IPS-NIHi7 (cell line): ENCODE measurements at regions not wholly inside any gene's neighbourhood (a gene's known extent, or its start where the extent isn't known, plus 50 kb on each side); places are given as distances from the start of the nearest gene placed in this dataset.

Experiments used
- DNase-seq: peaks from one replicate; pipeline ENCODE4 v3.0.0; 2012; ENCODE audit warnings: mixed read lengths; ENCODE audit errors: extremely low spot score

DNA sequence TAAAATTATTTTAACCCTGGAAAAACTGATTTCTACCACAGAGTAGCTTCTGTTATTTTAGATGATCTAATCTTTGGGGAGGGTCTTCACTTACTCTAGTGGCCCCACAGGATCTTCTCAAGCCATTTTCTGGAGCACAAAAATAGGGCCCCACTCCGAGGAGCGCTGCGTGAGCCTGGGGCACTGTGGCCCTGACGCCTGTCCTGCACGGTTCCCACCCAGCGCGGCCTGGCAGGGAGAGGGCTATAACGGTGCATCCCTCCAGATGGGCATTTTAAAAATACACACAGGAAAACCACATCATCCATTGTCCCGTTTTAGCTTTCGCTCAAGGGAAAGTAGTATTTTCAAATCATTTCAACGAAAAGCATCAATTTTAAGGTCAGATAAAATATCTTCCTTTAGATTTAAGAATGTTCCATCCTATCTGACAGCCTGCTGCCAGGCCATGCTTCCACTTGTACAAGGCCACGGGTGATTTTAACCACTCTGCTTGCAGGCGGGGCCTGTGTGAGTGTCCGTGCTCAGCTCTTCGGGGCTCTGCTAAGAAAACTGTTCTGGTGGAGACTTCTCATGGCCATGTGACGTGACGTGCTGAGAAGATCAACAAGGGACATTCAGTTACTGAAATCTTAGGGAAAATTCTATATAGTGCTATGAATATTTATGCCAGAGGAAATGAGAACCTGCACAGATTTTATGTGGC is 683.8 kb upstream of the SGCG start:
- no peak for DNase-seq

DNA sequence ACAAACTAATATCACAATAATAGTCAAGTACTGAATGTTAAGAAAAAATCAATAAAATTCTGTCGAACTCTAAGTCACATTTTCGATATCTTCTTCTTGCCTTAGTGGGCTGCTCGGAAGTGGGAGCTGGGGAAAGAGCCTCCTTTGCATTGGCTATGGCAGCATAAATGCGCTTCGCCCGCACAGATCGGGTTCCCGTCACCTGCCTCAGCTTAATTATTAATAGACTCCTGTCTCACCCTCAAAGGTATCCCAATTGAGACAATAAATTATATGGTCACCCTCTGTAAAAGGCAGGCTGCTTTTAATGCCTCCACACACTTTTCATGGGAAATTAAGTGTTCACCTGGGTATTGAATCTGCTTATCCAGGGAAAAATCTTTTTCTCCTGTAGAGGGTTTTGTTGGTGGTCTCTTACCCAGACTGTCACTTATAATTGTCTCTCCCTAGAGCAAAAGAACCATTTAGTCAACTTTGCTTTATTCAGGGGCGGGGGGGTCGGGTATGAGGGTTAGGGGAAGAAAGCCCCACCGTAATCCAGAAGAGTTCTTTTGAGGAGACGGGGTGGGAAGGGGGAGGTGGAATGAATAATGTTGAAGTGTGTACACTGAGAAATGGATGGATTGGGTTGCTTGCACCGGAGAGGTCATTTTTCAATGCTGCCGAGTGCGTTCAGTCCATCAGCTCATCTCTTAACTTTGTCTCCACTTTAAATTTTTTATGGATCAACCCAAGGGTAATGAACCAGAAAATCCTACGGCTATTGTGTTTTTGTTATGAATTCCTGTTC is 682.6 kb upstream of the SGCG start:
- no peak for DNase-seq

DNA sequence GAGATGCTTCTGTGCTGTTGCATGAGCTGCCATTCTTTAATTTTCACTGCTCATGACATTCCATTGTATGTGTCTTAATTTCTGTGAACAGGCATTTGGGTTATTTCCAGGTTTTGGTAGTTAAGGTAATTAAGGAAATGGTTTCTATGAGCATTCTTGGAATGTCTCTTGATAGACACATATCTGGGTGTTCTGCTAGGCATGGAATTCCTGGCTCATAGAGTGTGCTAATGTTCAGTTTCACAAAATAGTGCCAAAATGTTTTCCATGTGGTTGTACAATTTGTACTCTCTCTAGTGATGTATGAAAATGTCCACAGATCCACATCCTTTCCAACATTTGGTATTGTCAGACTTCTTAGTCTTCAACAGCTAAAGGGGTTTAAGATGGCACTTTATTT is 680.9 kb upstream of the SGCG start:
- no peak for DNase-seq

DNA sequence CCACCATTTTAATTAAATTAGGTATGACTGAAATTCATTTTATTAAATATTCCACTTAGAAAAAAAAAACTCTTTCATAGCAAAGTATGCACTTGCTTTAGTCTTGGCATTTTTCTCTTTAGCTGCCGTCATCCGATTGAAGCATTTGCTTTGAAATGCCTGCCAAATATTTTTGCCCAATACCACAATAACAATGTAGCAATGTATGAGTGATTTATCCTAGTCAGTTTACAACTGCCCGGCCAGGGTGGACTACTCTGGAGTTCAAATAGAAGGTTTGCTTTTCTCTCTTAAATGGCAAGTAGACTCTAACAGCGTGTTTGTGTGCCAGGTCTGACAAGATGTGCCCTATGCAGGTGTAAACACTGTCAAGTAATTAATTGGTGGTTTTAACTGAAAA is 675.3 kb upstream of the SGCG start:
- DNase-seq: no peak

DNA sequence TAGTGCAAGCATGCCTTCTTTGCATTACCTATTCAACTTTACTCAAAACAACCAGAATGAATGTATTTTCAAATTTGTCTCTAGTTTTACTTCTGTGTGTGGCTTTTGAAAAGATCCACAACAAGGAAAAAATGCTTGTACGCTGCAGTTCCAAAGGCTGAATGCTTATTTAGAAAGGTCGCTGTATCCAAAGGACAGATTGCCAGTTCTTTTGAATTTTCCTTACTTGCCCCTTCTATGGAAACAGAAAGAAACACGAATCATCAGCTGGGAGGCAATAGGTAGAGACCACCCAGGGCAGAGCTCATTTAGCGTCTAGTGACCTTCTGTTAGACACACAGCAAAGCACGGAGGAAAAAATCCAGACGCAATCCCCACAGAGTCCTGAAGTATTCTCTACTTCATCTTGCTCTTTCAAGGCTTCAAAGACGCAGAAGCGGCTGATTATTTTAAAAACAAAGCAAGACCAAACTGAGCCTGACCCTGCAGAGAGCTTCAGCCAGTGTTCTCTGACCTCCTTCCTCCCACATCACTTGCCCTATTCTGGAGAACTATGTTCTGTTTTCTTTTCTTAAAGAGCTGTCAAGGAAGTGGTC is 674.6 kb upstream of the SGCG start:
- DNase-seq: no peak

DNA sequence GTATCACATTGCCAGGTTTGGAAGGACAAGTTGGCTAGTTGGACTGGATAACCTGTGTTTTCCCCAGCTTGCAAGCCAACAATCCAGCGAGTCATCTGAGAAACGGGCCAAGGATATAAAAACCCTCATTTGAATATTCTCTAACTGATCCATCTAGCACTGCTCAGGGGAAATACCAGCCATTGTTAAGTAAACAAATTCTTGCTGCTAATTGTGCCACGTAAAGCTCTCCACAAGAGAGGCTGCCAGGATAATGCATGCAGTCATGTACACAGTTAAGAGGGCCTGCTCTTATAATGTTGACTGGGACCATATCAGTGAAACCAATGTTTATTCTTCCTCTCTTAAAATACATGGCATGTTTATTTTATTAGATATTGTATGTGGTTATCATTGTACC is 663.2 kb upstream of the SGCG start:
- DNase-seq: no peak

DNA sequence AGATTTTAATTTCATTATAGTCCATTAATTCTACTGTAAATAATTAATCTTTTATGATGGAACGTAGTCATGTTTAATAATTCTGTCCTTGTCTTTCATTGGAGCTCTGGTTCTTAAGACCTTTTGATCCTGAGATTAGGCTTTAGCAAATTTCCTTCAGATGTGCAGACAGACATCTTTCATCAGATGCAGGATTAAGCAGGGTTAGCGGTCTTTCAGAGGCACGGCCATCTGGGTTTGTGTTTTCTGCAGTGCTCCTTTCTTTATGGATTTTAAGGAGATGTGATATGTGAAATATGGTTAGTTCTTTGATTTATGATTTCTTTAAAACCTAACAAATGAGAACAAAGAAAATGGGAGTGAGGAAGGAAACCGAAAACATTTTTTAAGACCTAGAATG is 643.9 kb upstream of the SGCG start:
- no peak for DNase-seq

DNA sequence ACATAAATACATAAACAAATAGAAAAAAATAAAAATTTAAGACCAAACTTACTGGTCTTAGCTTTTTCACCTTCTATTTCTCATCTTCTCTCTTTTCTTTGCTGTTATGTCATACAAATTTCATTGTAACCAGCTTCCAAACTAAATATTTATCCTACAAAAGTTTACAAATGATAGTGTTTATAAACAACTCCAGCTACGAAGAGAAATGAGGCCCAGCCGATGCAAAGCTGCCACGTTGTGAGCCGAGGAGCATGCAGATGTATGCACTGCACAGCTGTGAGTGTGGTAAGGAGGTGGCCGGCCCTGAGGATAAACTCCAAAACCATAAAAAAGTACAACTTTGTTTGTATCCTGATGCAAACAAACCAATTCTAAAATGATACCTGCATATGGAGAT is 642.4 kb upstream of the SGCG start:
- no peak for DNase-seq

DNA sequence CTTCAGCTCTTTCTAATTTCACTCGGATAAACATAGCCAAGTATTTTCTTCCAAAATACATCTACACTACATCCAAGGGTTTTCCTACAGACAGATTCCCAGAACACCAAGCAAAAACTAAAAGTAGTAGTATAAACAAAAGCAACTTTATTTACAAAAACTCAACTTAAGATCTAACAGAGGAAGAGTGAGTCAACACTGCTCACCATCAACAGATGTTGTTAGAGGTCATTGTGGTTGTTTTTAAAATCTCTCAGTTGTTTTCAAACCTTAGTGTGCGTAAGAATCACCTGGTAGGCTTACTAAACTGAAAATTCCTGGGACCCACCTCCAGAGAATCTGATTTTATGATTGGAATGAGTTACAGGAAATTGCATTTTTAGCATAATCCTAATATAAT is 631.7 kb upstream of the SGCG start:
- DNase-seq: no peak

DNA sequence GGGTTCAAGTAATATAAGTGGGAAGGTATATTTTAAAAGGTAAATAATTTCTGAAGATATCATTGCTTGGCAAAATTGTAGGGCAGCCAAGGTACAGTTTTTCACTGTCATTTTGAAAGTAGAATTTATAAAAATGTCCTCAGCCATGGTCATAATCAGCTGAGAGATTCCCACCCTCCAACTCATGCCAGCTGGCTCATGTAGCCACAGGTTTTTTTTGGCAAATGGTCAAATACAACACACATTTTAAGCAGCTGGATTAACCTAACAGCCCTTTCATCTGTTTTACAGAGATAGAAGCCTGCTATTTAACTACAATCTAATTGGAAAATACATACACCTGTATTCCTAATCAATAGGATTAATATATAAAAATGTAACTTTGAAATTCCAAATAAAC is 619.2 kb upstream of the SGCG start:
- DNase-seq: no peak

DNA sequence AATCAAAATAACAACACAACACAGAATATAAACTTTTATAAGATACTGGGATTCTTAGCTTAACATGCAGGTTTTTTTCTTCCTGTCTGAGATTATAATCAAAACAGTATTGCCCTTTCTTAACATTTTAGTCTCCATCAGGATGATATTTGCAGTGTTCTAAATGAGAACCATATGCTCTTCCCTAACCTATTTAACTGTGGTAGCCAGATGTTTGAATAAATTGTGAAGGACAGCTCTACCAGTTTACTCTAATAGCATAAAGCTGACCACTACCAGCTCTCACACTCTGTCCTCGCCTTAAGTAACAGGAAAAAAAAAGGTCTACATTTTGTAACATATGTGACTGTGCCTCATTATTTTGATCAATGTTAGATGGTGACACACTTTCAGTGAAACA is 618.7 kb upstream of the SGCG start:
- DNase-seq: no peak

DNA sequence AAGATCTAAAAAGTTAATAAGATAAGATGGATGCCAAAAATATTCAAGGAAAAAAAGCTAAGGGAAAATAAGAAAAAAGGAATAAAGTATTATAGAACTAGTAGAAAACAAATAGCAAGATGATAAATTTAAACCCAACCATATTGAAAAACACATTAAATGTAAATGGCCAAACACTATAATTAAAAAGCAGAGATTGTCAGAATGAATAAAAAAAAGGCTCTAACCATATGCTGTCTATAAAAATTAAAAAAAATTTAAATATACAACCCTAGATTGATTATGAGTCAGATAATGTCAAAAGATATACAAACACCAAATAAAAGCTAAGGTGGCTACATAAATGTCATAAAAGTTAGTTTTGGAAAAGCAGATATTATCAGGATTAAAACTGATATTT is 617.5 kb upstream of the SGCG start:
- no peak for DNase-seq

DNA sequence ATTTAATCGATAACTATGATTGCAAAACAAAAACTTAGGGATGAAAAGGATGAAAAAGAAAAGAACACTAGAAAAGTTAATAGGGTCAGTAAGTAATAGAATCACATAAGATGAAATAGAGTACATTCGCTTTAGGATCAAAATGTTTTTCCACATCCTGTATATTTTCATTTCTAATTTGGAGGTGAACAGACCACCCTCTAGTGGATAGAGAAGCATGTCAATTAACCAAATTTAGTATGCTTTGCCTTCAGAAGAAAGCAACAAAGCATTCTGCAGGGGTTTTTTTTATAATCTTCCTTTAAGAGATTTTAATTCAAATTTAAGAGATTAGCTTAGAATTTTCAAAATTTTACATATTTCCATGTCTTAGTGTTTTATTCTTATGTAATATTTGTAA is 611.0 kb upstream of the SGCG start:
- no peak for DNase-seq

DNA sequence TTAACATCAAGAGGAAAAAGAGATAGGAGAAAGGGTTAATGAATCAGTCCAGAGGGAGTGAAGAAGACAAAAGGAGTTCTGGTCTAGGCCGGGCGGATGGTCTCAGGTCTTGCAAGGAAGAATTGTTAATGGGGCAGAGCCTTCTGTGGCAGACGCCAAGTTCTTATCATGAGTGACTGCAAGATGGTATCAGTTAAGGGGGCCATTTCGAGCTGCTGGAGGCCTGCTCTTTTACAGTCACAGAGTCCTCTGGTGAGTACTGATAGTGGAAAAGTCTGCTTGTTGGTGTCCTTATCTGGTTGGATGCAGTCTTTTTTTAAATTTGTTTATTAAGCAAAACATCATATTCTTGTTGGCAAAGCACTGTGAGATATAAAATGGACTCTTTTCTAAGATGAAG is 590.9 kb upstream of the SGCG start:
- no peak for DNase-seq

DNA sequence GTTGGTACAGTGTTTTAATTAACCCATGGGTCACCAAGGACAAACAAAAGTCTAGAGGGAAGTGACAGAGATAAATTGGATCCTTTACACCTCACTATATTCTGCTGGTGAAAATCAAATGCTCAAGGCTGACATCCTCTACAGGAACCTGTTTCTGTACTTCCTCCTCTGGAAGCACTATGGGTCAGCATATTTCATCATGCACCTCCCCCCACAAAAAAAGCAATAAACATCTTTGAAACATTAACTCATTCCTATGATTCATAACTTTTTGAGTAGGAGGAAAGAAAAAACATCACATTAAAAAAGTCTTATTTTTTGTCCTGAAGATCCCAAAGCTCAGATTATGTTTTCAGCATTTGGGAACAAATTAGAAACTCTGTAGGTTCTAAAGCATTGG is 588.3 kb upstream of the SGCG start:
- no peak for DNase-seq

DNA sequence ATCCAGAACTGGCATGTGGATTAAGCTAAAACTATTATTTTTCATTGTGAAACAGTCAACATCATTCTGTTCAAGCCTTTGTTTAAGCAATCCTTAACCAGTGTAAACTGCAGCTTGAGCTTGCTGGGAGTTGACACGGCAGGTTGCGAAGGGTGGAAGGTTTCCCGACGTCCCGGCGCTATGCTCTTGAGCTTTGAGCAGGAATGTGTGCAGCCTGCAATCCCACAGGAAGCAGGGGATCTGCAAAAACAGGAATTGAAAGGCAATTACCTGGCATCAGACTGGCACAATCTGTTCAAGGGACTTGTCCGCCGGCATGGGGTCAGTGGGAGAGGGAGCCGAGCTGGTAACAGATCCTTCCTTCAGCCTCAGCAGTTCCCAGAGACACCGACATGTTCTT is 586.7 kb upstream of the SGCG start:
- no peak for DNase-seq

DNA sequence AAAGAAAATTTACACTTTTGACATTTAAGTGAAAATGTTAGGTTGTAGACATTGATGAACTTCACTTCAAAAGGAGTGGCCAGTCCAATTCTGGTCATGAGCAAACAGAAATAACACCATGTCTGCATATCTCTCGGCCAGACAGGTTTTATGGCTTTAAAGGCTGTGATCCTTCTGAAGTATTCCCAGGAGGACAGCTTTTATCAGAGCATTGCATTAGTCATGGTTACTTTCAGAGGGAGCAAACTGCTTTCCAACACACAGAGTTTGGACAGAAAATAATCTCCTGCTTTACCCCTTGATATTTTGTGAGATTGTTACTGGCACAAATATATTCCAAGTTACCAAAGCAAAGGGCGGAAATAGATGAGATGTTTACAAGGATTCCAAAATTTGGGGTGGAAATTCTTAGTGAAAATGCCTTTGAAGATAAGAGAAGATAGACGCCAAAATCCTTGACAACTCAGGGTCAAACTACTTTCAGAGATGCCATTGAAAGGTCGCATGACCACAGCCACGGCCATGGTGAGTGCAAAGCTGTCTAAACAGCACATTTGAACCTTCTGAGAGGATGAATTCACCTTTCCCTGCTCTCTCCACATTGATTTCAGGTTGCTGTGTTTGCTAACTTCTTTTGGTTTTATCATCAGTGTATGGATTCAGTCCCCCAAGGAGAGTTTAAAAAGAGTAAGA is 584.5 kb upstream of the SGCG start:
- no peak for DNase-seq

DNA sequence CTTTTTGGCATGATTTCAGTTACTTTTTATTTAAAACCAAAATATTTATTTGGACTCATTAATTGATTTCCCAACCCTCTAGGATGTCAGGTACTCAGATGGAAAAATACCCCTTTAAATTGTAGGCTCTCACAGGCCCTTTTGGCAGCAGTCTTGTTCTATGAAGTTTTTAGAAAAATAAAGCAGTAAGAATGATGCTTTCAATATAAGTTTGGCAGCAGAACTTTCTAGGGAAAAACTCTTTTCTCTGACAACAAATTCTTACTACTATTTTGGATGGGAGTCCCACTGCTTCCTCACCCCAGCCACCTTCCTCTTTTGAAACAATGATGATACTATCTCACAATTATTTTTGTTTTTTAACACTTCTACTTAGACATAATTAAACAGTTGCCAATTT is 581.6 kb upstream of the SGCG start:
- no peak for DNase-seq

DNA sequence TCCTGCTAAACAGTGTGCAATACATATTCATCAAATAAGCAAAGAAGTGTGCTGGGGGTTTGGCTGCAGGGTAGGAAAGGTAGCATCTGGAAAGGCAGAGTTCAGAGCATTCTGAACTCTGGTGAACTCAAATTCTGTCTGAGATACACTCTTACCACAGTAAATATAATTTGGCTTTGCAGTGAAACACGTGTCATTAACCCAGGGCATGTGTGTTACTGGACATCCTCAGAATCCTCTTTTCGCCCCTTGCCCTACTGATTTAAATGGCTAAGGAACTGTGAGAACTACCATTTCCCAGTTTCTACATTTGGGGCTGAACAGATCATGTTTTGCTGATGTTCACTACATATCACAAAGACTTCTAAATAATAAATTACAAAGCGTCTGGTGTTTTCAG is 562.8 kb upstream of the SGCG start:
- DNase-seq: no peak

DNA sequence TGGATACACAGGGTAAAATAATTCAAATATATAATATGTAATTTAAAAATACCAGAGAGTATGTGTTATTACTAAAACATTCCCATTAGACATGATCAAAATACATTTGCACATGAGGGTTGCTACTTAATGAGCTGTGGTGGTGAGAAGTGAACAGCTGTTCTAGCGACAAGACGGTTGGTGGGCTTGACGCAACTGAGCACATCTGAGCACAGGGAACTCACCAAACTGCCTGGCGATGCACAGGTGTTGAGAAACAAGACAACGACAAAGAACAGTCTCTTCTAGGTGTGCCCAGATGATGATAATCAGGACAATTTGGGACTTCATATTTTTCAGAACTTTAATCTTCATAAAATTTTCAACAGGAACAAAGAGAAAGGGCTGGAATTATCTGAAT is 555.1 kb upstream of the SGCG start:
- DNase-seq: no peak

DNA sequence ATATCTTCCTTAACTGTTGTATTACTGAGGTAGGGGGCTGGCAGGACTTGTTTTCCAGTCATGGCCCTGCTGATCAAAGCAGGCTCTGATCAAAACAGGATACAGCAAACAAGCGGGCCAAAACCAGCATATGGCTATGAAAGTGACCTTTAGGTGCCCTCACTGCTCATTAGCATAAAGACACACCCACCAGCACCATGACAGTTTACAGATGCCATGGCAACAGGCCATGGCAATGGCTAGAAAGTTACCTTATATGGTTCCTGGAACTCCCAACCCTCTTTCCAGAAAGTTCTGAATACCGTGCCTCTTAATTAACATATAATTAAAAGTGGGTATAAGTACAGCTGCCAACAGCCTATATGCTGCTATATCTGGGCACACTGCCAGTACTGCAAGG is 551.4 kb upstream of the SGCG start:
- no peak for DNase-seq

DNA sequence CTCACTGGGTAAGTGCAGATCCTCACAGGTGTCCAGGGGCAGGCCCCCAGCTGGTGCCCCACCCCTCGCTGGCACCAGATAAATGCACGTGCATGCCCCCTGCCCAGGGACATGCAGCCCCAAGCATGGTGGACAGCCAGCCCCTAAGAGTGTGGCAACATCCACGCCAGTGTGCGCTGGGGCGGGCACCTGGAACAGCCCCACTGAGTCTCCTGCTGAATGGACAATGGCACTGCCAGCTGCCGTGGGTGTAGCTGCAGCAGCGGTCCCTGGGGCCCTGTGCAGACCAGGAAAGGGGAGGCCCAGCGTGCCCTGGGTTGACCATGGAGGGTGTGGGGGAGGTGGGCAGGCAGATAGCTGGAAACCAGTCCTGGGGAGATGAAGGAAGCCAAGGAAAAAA is 538.7 kb upstream of the SGCG start:
- no peak for DNase-seq

DNA sequence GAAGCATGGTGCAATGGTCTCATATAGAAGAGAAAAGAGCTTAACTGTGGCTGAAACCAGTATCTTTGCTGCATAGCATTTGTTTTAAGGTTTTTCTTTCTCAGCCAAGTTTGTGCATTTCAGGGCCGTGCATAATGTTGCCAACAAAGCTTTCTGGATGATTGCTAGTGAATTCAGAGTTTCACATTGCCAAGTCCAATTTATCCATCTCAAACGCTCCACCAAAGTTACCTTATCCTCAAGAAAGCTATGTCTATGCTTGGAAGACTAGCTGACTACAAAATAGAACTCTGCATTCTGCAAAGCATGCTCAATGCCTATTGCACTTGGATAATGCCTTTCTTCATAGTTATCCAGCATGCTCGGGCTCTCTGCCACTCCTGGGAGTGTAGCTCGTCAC is 535.8 kb upstream of the SGCG start:
- DNase-seq: no peak
